PFSK-1 (cell line): ENCODE measurements at regions not wholly inside any gene's neighbourhood (a gene's known extent, or its start where the extent isn't known, plus 50 kb on each side); places are given as distances from the start of the nearest gene placed in this dataset.

Experiments
- FOXP2 ChIP-seq: optimal IDR thresholded peaks from 2 replicates; pipeline ENCODE3; 2011; ENCODE audit warnings: borderline replicate concordance, control low read depth, inconsistent platforms; ENCODE audit not compliant: insufficient read depth; ENCODE audit errors: extremely low read length, extremely low read depth
- POLR2AphosphoS5 ChIP-seq: IDR thresholded peaks from 2 replicates; pipeline ENCODE4 v1.6.1; 2012; ENCODE audit warnings: low read depth, mild to moderate bottlenecking, control low read depth, low read length, moderate library complexity
- REST ChIP-seq, 2 experiments: IDR thresholded peaks; 2 replicates each; pipeline versions ENCODE4 v1.6.1 to v1.8.0; 2011 to 2012; ENCODE audit warnings: low read depth in 2 of 2, low read length in 2 of 2, control low read depth in 1 of 2, inconsistent platforms in 1 of 2, mild to moderate bottlenecking in 1 of 2, moderate library complexity in 1 of 2; ENCODE audit not compliant: insufficient read depth in 1 of 2
- SIN3A ChIP-seq: IDR thresholded peaks from 2 replicates; pipeline ENCODE4 v1.6.1; 2012; ENCODE audit warnings: mild to moderate bottlenecking, low read length, moderate library complexity, borderline replicate concordance; ENCODE audit not compliant: insufficient read depth
- TAF1 ChIP-seq: IDR thresholded peaks from 2 replicates; pipeline ENCODE4 v1.6.1; 2012; ENCODE audit warnings: low read length, control low read depth, borderline replicate concordance; ENCODE audit not compliant: insufficient read depth

DNA sequence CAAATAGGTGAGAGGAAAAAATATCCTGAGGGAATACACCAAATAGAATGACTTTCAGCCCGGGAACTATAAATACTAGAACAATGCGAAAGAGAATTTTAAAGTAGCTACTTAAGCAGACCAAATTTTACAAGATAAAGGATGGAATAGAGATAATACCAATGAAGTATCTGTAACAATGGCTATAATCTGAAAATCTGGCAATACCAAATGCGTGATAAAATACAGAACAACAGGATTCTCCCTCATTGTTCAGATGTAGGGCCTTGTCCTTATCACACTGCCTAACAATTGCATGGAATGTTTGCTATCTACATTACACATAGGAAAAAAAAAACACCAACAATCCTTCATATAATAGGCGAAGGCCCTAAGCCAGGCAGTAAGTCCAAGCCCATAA, 815.4 kb upstream of the MDGA2 start:
- TF ChIP-seq FOXP2 (no peak), POLR2AphosphoS5 (no peak), SIN3A (no peak), TAF1 (no peak), REST (IDR thresholded peaks at IDR 0.05; ENCODE audit: insufficient read depth in 1 of 2, low read depth in 2 of 2, low read length in 2 of 2) (no peak)

DNA sequence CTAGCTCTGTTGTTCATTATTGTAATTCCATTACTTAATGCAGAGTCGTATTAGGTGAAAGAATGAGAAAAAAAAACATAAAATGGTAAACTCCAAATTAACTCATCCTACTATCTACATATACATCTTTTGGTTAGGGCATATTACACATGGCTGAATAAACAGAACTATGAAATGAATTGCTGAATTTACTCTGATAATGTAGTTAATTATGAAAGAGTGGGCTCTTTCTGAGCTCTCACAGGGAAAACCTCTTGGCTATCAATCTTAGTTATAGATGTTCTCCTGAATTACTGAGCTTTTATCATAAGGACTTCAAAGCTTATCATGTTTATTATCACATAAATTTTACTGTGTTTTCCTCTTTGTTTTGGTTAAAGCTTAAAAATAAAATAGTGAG, 798.5 kb upstream of the MDGA2 start:
- no peak for TF ChIP-seq TAF1
- no peak for TF ChIP-seq FOXP2
- TF ChIP-seq POLR2AphosphoS5 = no peak
- TF ChIP-seq REST (IDR thresholded peaks at IDR 0.05; ENCODE audit: insufficient read depth in 1 of 2, low read depth in 2 of 2, low read length in 2 of 2) = no peak
- TF ChIP-seq SIN3A = no peak

GRCh38 chr14:48456051-48456450, 780.6 kb upstream of the MDGA2 start:
- TF ChIP-seq SIN3A = no peak
- no peak for TF ChIP-seq FOXP2
- TF ChIP-seq REST (IDR thresholded peaks at IDR 0.05; ENCODE audit: insufficient read depth in 1 of 2, low read depth in 2 of 2, low read length in 2 of 2) = no peak
- TF ChIP-seq POLR2AphosphoS5 = no peak
- no peak for TF ChIP-seq TAF1

DNA sequence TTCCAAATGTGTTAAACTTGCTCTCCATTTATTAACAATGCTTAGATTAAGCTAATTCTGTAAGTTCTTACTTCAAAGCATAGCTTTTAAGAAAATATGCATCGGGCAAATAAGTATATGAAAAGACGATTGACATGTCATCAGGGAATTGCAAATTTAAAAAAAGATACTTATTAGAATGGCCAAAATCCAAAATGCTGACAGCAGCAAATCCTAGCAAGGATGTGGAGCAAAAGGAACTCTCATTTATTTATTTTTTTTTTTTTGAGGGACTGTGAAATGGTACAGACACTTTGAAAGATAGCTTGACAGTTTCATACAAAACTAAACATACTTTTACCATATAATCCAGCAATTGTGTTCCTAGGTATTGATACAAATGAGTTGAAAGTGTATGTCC, 779.5 kb upstream of the MDGA2 start:
- no peak for TF ChIP-seq SIN3A
- no peak for TF ChIP-seq TAF1
- no peak for TF ChIP-seq POLR2AphosphoS5
- TF ChIP-seq REST (IDR thresholded peaks at IDR 0.05; ENCODE audit: insufficient read depth in 1 of 2, low read depth in 2 of 2, low read length in 2 of 2) = no peak
- no peak for TF ChIP-seq FOXP2

DNA sequence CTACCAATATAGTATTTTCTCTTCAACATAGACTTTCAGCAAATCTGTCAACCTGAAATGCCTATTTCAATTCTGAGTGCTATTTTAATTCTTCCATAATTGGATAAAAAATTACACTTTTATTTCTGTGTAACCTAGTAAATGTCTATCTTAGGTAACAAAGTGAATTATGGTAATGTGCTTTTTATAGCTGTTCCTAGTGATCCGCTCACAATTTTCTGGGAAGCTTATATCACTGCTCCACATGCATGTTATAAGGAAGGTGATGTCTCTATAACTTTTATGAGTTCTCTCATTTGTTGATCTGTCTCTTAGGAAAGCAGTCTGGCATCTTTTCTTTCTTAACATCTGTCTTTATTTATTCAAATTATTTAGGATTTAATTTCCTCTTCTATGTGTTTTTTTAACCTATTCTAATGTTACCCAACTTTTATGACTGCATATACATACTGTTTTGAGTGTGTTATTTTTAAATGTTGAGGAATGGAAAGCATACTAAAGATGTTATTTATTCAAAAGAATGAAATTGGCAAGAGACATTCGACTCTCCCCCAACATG, 777.1 kb upstream of the MDGA2 start:
- TF ChIP-seq FOXP2 = no peak
- TF ChIP-seq SIN3A = no peak
